K562 (cell line): ENCODE measurements at regions not wholly inside any gene's neighbourhood (a gene's known extent, or its start where the extent isn't known, plus 50 kb on each side); places are given as distances from the start of the nearest gene placed in this dataset.

Experiments
- CEBPZ ChIP-seq: fragments of 150-350 bp; IDR thresholded peaks from 2 replicates; pipeline ENCODE4 v1.6.1; 2014; ENCODE audit warnings: low read depth, mild to moderate bottlenecking, low read length, borderline replicate concordance
- CHD1 ChIP-seq: fragments of 200-600 bp; sonication (generic); IDR thresholded peaks from one replicate; pipeline ENCODE4 v1.6.1; 2012; ENCODE audit warnings: mild to moderate bottlenecking, moderate library complexity, low read length, inconsistent platforms
- CREB3 ChIP-seq: fragments of 450-650 bp; conservative IDR thresholded peaks from 2 replicates; pipeline ENCODE4 v1.6.1; 2016; ENCODE audit warnings: missing genetic modification characterization, low read depth, mild to moderate bottlenecking, missing compliant biosample characterization, moderate library complexity
- CREBBP ChIP-seq: IDR thresholded peaks from one replicate; pipeline ENCODE4 v1.6.1; 2012; ENCODE audit warnings: low read depth, mild to moderate bottlenecking, control low read depth, inconsistent platforms, low read length
- FOXK2 ChIP-seq, 2 experiments: fragments of 450-650 bp; IDR thresholded peaks in 1 of 2; conservative IDR thresholded peaks in 1 of 2; 2 replicates each; pipeline ENCODE4 v1.6.1; 2016; ENCODE audit warnings: low read depth in 2 of 2, mild to moderate bottlenecking in 1 of 2
- GABPB2 ChIP-seq: fragments of 250-450 bp; sonication (Bioruptor Pico); conservative IDR thresholded peaks from 2 replicates; pipeline ENCODE4 v1.5.1; 2021; ENCODE audit warnings: mild to moderate bottlenecking
- HDAC1 ChIP-seq, 2 experiments: fragments of 450-650 bp; IDR thresholded peaks; 2 replicates each; pipeline ENCODE4 v1.6.1; 2016 to 2017; ENCODE audit warnings: inconsistent platforms in 1 of 2, mild to moderate bottlenecking in 1 of 2, moderate library complexity in 1 of 2
- KAT8 ChIP-seq: fragments of 450-650 bp; IDR thresholded peaks from 2 replicates; pipeline ENCODE4 v1.6.1; 2016; ENCODE audit warnings: low read depth, mild to moderate bottlenecking
- MIER1 ChIP-seq: fragments of 450-650 bp; IDR thresholded peaks from 2 replicates; pipeline ENCODE4 v1.6.1; 2016; ENCODE audit warnings: antibody characterized with exemption, mild to moderate bottlenecking, low read depth
- POLR2G ChIP-seq: fragments of 200-400 bp; formaldehyde crosslinking; IDR thresholded peaks from 2 replicates; pipeline ENCODE4 v1.6.1; 2017; ENCODE audit warnings: low read depth, mild to moderate bottlenecking, antibody characterized with exemption, low read length, moderate library complexity
- RAD21 ChIP-seq, 2 experiments: fragments of 250-450 bp in 1 of 2; fragments of 450-650 bp in 1 of 2; sonication (Bioruptor Pico) in 1 of 2; formaldehyde crosslinking in 1 of 2; IDR thresholded peaks in 1 of 2; conservative IDR thresholded peaks in 1 of 2; 2 replicates each; pipeline versions ENCODE4 v1.4.0 to v1.8.0; 2020 to 2022; ENCODE audit warnings: mild to moderate bottlenecking in 2 of 2, moderate library complexity in 1 of 2
- RNF2 ChIP-seq: sonication (generic); IDR thresholded peaks from 2 replicates; pipeline ENCODE4 v1.6.1; 2016
- SAFB ChIP-seq: fragments of 200-400 bp; formaldehyde crosslinking; IDR thresholded peaks from 2 replicates; pipeline ENCODE4 v1.6.1; 2017; ENCODE audit warnings: low read depth, low read length, borderline replicate concordance
- TAF9B ChIP-seq: fragments of 450-650 bp; IDR thresholded peaks from 2 replicates; pipeline ENCODE4 v1.6.1; 2018; ENCODE audit warnings: mild to moderate bottlenecking; ENCODE audit not compliant: partially characterized antibody
- TAL1 ChIP-seq: fragments of 450-650 bp; IDR thresholded peaks from 2 replicates; pipeline ENCODE4 v1.6.1; 2016; ENCODE audit warnings: mild to moderate bottlenecking
- TCF7L2 ChIP-seq: fragments of 150-350 bp; IDR thresholded peaks from 2 replicates; pipeline ENCODE4 v1.6.1; 2016; ENCODE audit warnings: low read depth, mild to moderate bottlenecking, low read length, moderate library complexity
- YBX1 ChIP-seq: fragments of 450-650 bp; IDR thresholded peaks from 2 replicates; pipeline ENCODE4 v1.7.1; 2016; ENCODE audit warnings: mild to moderate bottlenecking
- ZNF274 ChIP-seq: IDR thresholded peaks from 2 replicates; pipeline ENCODE4 v1.6.1; 2011; ENCODE audit warnings: low read depth, mild to moderate bottlenecking, low read length, moderate library complexity, borderline replicate concordance
- ZNF445 ChIP-seq: fragments of 250-450 bp; sonication (Bioruptor Pico); IDR thresholded peaks from 2 replicates; pipeline ENCODE4 v1.4.0; 2020; ENCODE audit warnings: low read depth, mild to moderate bottlenecking, moderate library complexity
- ZNF589 ChIP-seq: fragments of 200-800 bp; sonication (Bioruptor generic); IDR thresholded peaks from 2 replicates; pipeline ENCODE4 v1.6.1; 2016; ENCODE audit warnings: low read depth, missing genetic modification characterization, missing compliant biosample characterization
- ZNF764 ChIP-seq: fragments of 250-450 bp; sonication (Bioruptor Pico); IDR thresholded peaks from 2 replicates; pipeline ENCODE4 v1.4.0; 2020; ENCODE audit warnings: low read depth, mild to moderate bottlenecking, moderate library complexity

- TF ChIP-seq CREB3 (tag) (no peak), KAT8 (no peak), TAF9B (no peak), ZNF445 (no peak), RNF2 (peak; percentile 49; the same call in 1 of the 2 replicates), RAD21 (CRISPR knock-in tag; conservative IDR thresholded peaks at IDR 0.05 in 1 of 2, IDR thresholded peaks at IDR 0.05 in 1 of 2) (peak in 1 of 2 experiments; percentile 5; a peak in 1 of 4 replicates), FOXK2 (conservative IDR thresholded peaks at IDR 0.05 in 1 of 2, IDR thresholded peaks at IDR 0.05 in 1 of 2; ENCODE audit: low read depth in 2 of 2) (no peak), SAFB (no peak), YBX1 (no peak), GABPB2 (CRISPR knock-in tag) (no peak), POLR2G (peak; percentile 75), CEBPZ (no peak), CHD1 (peak; percentile 82), TCF7L2 (no peak), MIER1 (no peak), ZNF764 (CRISPR knock-in tag) (no peak), CREBBP (no peak), ZNF274 (no peak), ZNF589 (CRISPR knock-in tag) (no peak), TAL1 (no peak), HDAC1 (IDR thresholded peaks at IDR 0.05) (no peak; a peak in 1 of 4 replicates)
Measured at GRCh38 chr9:129496473-129497004, 124.4 kb downstream of the C9orf50 start (continued).
